Esophagus (tissue), 2 donors: ENCODE measurements at regions not wholly inside any gene's neighbourhood (a gene's known extent, or its start where the extent isn't known, plus 50 kb on each side); places are given as distances from the start of the nearest gene placed in this dataset.

Experiments
- H3K27ac ChIP-seq, 2 donors: one replicate each; pipeline ENCODE4 v1.5.1; 2013; ENCODE audit warnings: low read depth in 2 of 2, mild to moderate bottlenecking in 2 of 2, inconsistent platforms in 1 of 2, low read length in 1 of 2, moderate library complexity in 1 of 2
- H3K27me3 ChIP-seq, 2 donors: one replicate each; pipeline ENCODE4 v1.6.1; 2013; ENCODE audit warnings: low read length in 2 of 2, control low read depth in 1 of 2, mild to moderate bottlenecking in 1 of 2; ENCODE audit not compliant: insufficient read depth in 2 of 2, control insufficient read depth in 1 of 2
- H3K36me3 ChIP-seq, 2 donors: one replicate each; pipeline ENCODE4 v1.6.1; 2013; ENCODE audit warnings: low read length in 1 of 2; ENCODE audit not compliant: control insufficient read depth in 2 of 2, insufficient read depth in 2 of 2
- H3K4me1 ChIP-seq, 2 donors: one replicate each; pipeline ENCODE4 v1.6.1; 2013; ENCODE audit warnings: low read length in 1 of 2; ENCODE audit not compliant: control insufficient read depth in 2 of 2, insufficient read depth in 2 of 2
- H3K4me3 ChIP-seq, 2 donors: one replicate each; pipeline ENCODE4 v1.5.1; 2013; ENCODE audit warnings: low read length in 2 of 2, mild to moderate bottlenecking in 2 of 2, low read depth in 1 of 2, moderate library complexity in 1 of 2
- H3K9me3 ChIP-seq, 2 donors: one replicate each; pipeline ENCODE4 v1.6.1; 2013; ENCODE audit warnings: mild to moderate bottlenecking in 2 of 2, low read depth in 1 of 2, low read length in 1 of 2, moderate library complexity in 1 of 2; ENCODE audit not compliant: control insufficient read depth in 2 of 2, insufficient read depth in 1 of 2
- WGBS, 2 donors: extraction: QIAGEN DNeasy Blood & Tissue Kit; methylation state at CpG; one replicate each; pipeline ENCODE4 v1.1.7; 2013; 5-methylcytosine and 5-hydroxymethylcytosine counted together
- donor health status: healthy with polysubstance abuse.
- donor health status: Bipolar disorder and iron deficiency.

- Histone ChIP-seq H3K4me3 (no peak overlapping the region), H3K9me3 (no peaks in the 10 kb centered on the region), H3K27me3 (no peaks in the 10 kb centered on the region), H3K36me3 (no peaks in the 10 kb centered on the region), H3K4me1 (no peaks in the 10 kb centered on the region), H3K27ac (no peak overlapping the region)
- WGBS, 2 donors, result 54 to 77% methylated on average over 2 of the region's 2 CpGs
Observed at GRCh38 chr11:103744496-103745153, 291.8 kb upstream of the DDI1 start.

GRCh38 chr11:103749158-103749557, 287.3 kb upstream of the DDI1 start:
- Histone ChIP-seq H3K27me3 (no peaks in the 10 kb centered on the region), H3K4me1 (no peaks in the 10 kb centered on the region), H3K9me3 (no peaks in the 10 kb centered on the region), H3K4me3 (no peak overlapping the region), H3K36me3 (no peaks in the 10 kb centered on the region), H3K27ac (no peak overlapping the region)
- WGBS, 2 donors, result 28 to 60% methylated on average over 1 of the region's 1 CpG

GRCh38 chr11:103768816-103769215, 267.6 kb upstream of the DDI1 start:
- no peak overlapping the region for H3K4me3 ChIP-seq

GRCh38 chr11:103773059-103773458, 263.4 kb upstream of the DDI1 start:
- H3K4me3 ChIP-seq, result no peak overlapping the region
- 65 to 73% methylated on average over 2 of the region's 2 CpGs for WGBS, 2 donors
- no peaks in the 10 kb centered on the region for H3K4me1 ChIP-seq
- H3K27me3 ChIP-seq, result no peaks in the 10 kb centered on the region
- H3K9me3 ChIP-seq, result no peaks in the 10 kb centered on the region
- no peak overlapping the region for H3K27ac ChIP-seq
- no peaks in the 10 kb centered on the region for H3K36me3 ChIP-seq

More at GRCh38 chr11:103768816-103769215, 267.6 kb upstream of the DDI1 start:
- Histone ChIP-seq H3K4me1 (no peaks in the 10 kb centered on the region), H3K9me3 (no peaks in the 10 kb centered on the region), H3K27me3 (no peaks in the 10 kb centered on the region), H3K36me3 (no peaks in the 10 kb centered on the region), H3K27ac (no peak overlapping the region)

GRCh38 chr11:103773537-103773936, 262.9 kb upstream of the DDI1 start:
- Histone ChIP-seq H3K27ac (no peak overlapping the region), H3K27me3 (no peaks in the 10 kb centered on the region), H3K9me3 (no peaks in the 10 kb centered on the region), H3K4me1 (no peaks in the 10 kb centered on the region), H3K36me3 (no peaks in the 10 kb centered on the region), H3K4me3 (no peak overlapping the region)
- WGBS, 2 donors, result 94 to 96% methylated on average over 13 of the region's 13 CpGs

GRCh38 chr11:103779054-103779453, 257.4 kb upstream of the DDI1 start:
- no peak overlapping the region for H3K27ac ChIP-seq
- 52 to 57% methylated on average over 1 of the region's 1 CpG for WGBS, 2 donors
- no peaks in the 10 kb centered on the region for H3K9me3 ChIP-seq
- H3K36me3 ChIP-seq, result no peaks in the 10 kb centered on the region
- no peaks in the 10 kb centered on the region for H3K27me3 ChIP-seq
- no peak overlapping the region for H3K4me3 ChIP-seq
- no peaks in the 10 kb centered on the region for H3K4me1 ChIP-seq

GRCh38 chr11:103789952-103790351, 246.5 kb upstream of the DDI1 start:
- no peaks in the 10 kb centered on the region for H3K9me3 ChIP-seq
- H3K4me3 ChIP-seq, result no peak overlapping the region
- H3K27ac ChIP-seq, result no peak overlapping the region
- H3K27me3 ChIP-seq, result no peaks in the 10 kb centered on the region
- H3K4me1 ChIP-seq, result no peaks in the 10 kb centered on the region
- H3K36me3 ChIP-seq, result no peaks in the 10 kb centered on the region

GRCh38 chr11:103792981-103793468, 243.4 kb upstream of the DDI1 start:
- Histone ChIP-seq H3K9me3 (no peaks in the 10 kb centered on the region), H3K36me3 (no peaks in the 10 kb centered on the region), H3K27me3 (no peaks in the 10 kb centered on the region), H3K4me1 (no peaks in the 10 kb centered on the region), H3K27ac (no peak overlapping the region), H3K4me3 (no peak overlapping the region)
- WGBS, 2 donors, result 83 to 85% methylated on average over 1 of the region's 1 CpG

- Histone ChIP-seq H3K9me3 (no peaks in the 10 kb centered on the region), H3K27me3 (no peaks in the 10 kb centered on the region)
- WGBS, 2 donors, result 50 to 59% methylated on average over 2 of the region's 2 CpGs
Observed at GRCh38 chr11:103794262-103794661, 242.2 kb upstream of the DDI1 start.

GRCh38 chr11:103798026-103798425, 238.4 kb upstream of the DDI1 start:
- 29 to 45% methylated on average over 1 of the region's 1 CpG for WGBS, 2 donors
- no peaks in the 10 kb centered on the region for H3K4me1 ChIP-seq
- H3K9me3 ChIP-seq, result no peaks in the 10 kb centered on the region
- H3K36me3 ChIP-seq, result no peaks in the 10 kb centered on the region
- H3K4me3 ChIP-seq, result no peak overlapping the region
- H3K27ac ChIP-seq, result no peak overlapping the region
- H3K27me3 ChIP-seq, result no peaks in the 10 kb centered on the region

More at GRCh38 chr11:103794262-103794661, 242.2 kb upstream of the DDI1 start:
- no peak overlapping the region for H3K27ac ChIP-seq
- H3K4me1 ChIP-seq, result no peaks in the 10 kb centered on the region
- H3K4me3 ChIP-seq, result no peak overlapping the region
- no peaks in the 10 kb centered on the region for H3K36me3 ChIP-seq
